SK-N-SH treated with all-trans-retinoic acid at 6 μM for 48 hours (cell line): ENCODE measurements at regions not wholly inside any gene's neighbourhood (a gene's known extent, or its start where the extent isn't known, plus 50 kb on each side); places are given as distances from the start of the nearest gene placed in this dataset.

ENCODE experiments used
- ATAC-seq: fragments of 200-7000 bp; cut with Tn5 transposase; 3 replicates; pipeline ENCODE4 v1.9.1; 2020; ENCODE audit warnings: mild to moderate bottlenecking, moderate library complexity
- BACH2 ChIP-seq: fragments of 250-450 bp; sonication (Bioruptor Pico); IDR thresholded peaks from 2 replicates; pipeline ENCODE4 v1.9.0; 2021; ENCODE audit warnings: mild to moderate bottlenecking, borderline replicate concordance
- CREB5 ChIP-seq: fragments of 250-450 bp; sonication (Bioruptor Pico); IDR thresholded peaks from 2 replicates; pipeline ENCODE4 v1.5.1; 2020; ENCODE audit warnings: low read depth, mild to moderate bottlenecking, moderate library complexity
- CSDC2 ChIP-seq: fragments of 250-450 bp; sonication (Bioruptor Pico); IDR thresholded peaks from 2 replicates; pipeline ENCODE4 v1.5.0; 2020; ENCODE audit warnings: mild to moderate bottlenecking, moderate library complexity
- CSRNP3 ChIP-seq: fragments of 250-450 bp; sonication (Bioruptor Pico); IDR thresholded peaks from 2 replicates; pipeline ENCODE4 v1.5.1; 2021; ENCODE audit warnings: mild to moderate bottlenecking, moderate library complexity
- ESRRG ChIP-seq: fragments of 250-450 bp; sonication (Bioruptor Pico); IDR thresholded peaks from 2 replicates; pipeline ENCODE4 v1.6.1; 2021; ENCODE audit warnings: mild to moderate bottlenecking
- ISL1 ChIP-seq: fragments of 250-450 bp; sonication (Bioruptor Pico); IDR thresholded peaks from 2 replicates; pipeline ENCODE4 v2.1.2; 2022; ENCODE audit warnings: mild to moderate bottlenecking, moderate library complexity
- OSR1 ChIP-seq: fragments of 250-450 bp; sonication (Bioruptor Pico); IDR thresholded peaks from 2 replicates; pipeline ENCODE4 v1.8.0; 2022; ENCODE audit warnings: moderate library complexity, mild to moderate bottlenecking, inconsistent platforms
- PATZ1 ChIP-seq: fragments of 250-450 bp; sonication (Bioruptor Pico); IDR thresholded peaks from 2 replicates; pipeline ENCODE4 v1.8.0; 2020; ENCODE audit warnings: mild to moderate bottlenecking, moderate library complexity, borderline replicate concordance
- POU6F1 ChIP-seq: fragments of 250-450 bp; sonication (Bioruptor Pico); IDR thresholded peaks from 2 replicates; pipeline ENCODE4 v1.8.0; 2021; ENCODE audit warnings: low read depth, mild to moderate bottlenecking, moderate library complexity, borderline replicate concordance
- PPARA ChIP-seq: fragments of 250-450 bp; sonication (Bioruptor Pico); IDR thresholded peaks from 2 replicates; pipeline ENCODE4 v1.5.0; 2020; ENCODE audit warnings: mild to moderate bottlenecking, borderline replicate concordance
- RARB ChIP-seq: fragments of 250-450 bp; sonication (Bioruptor Pico); IDR thresholded peaks from 2 replicates; pipeline ENCODE4 v1.8.0; 2021; ENCODE audit warnings: mild to moderate bottlenecking, moderate library complexity
- TCF4 ChIP-seq: fragments of 250-450 bp; sonication (Bioruptor Pico); IDR thresholded peaks from 2 replicates; pipeline ENCODE4 v1.8.0; 2021; ENCODE audit warnings: mild to moderate bottlenecking, moderate library complexity, borderline replicate concordance
- TOX ChIP-seq: fragments of 250-450 bp; sonication (Bioruptor Pico); IDR thresholded peaks from 2 replicates; pipeline ENCODE4 v1.8.0; 2021; ENCODE audit warnings: mild to moderate bottlenecking, moderate library complexity, borderline replicate concordance
- TSHZ2 ChIP-seq: fragments of 250-450 bp; sonication (Bioruptor Pico); IDR thresholded peaks from 2 replicates; pipeline ENCODE4 v1.5.0; 2020; ENCODE audit warnings: mild to moderate bottlenecking, moderate library complexity
- ZC3H10 ChIP-seq: fragments of 250-450 bp; sonication (Bioruptor Pico); IDR thresholded peaks from 2 replicates; pipeline ENCODE4 v1.5.1; 2021; ENCODE audit warnings: mild to moderate bottlenecking, moderate library complexity
- ZFP30 ChIP-seq: fragments of 450-650 bp; formaldehyde crosslinking; IDR thresholded peaks from 2 replicates; pipeline ENCODE4 v1.5.0; 2022; ENCODE audit warnings: mild to moderate bottlenecking, moderate library complexity
- ZNF70 ChIP-seq: fragments of 450-650 bp; formaldehyde crosslinking; IDR thresholded peaks from 2 replicates; pipeline ENCODE4 v1.5.0; 2020; ENCODE audit warnings: mild to moderate bottlenecking, moderate library complexity
- ZNF8 ChIP-seq: fragments of 450-650 bp; formaldehyde crosslinking; IDR thresholded peaks from 2 replicates; pipeline ENCODE4 v1.5.0; 2020; ENCODE audit warnings: mild to moderate bottlenecking, moderate library complexity

- TF ChIP-seq ZC3H10 (CRISPR knock-in tag), result no peak
- no peak for TF ChIP-seq ISL1 (CRISPR knock-in tag)
- TF ChIP-seq, all 23 proteins: peak for 0
Observed at GRCh38 chr6:148177589-148178233, 164.9 kb upstream of the SASH1 start (continued).

- ATAC-seq, result peak; percentile 53; the same call in 2 of the 3 replicates
Observed at GRCh38 chr6:148179786-148180185, 162.9 kb upstream of the SASH1 start.

More at GRCh38 chr6:148179786-148180185, 162.9 kb upstream of the SASH1 start:
- no peak for TF ChIP-seq BACH2
- no peak for TF ChIP-seq ZNF8 (CRISPR knock-in tag)
- no peak for TF ChIP-seq TOX (CRISPR knock-in tag)
- no peak for TF ChIP-seq PPARA (CRISPR knock-in tag)
- TF ChIP-seq TCF4 (CRISPR knock-in tag), result no peak
- no peak for TF ChIP-seq CSRNP3 (CRISPR knock-in tag)
- no peak for TF ChIP-seq ESRRG (CRISPR knock-in tag)
- TF ChIP-seq PATZ1 (CRISPR knock-in tag), result no peak
- TF ChIP-seq CREB5 (CRISPR knock-in tag), result no peak
- no peak for TF ChIP-seq ZFP30
- TF ChIP-seq CSDC2 (CRISPR knock-in tag), result no peak
- TF ChIP-seq RARB (CRISPR knock-in tag), result no peak
- TF ChIP-seq ISL1 (CRISPR knock-in tag), result no peak
- no peak for TF ChIP-seq TSHZ2 (CRISPR knock-in tag)
- TF ChIP-seq ZNF70, result no peak
- no peak for TF ChIP-seq OSR1
- no peak for TF ChIP-seq POU6F1 (CRISPR knock-in tag)
